ENCODE measurements at regions not wholly inside any gene's neighbourhood (a gene's known extent, or its start where the extent isn't known, plus 50 kb on each side); places are given as distances from the start of the nearest gene placed in this dataset.
"Not testable (repeated sequence)": the region's sequence is repeated elsewhere in the genome, so short reads cannot be mapped to it uniquely, and the experiment has no call there.

DNA sequence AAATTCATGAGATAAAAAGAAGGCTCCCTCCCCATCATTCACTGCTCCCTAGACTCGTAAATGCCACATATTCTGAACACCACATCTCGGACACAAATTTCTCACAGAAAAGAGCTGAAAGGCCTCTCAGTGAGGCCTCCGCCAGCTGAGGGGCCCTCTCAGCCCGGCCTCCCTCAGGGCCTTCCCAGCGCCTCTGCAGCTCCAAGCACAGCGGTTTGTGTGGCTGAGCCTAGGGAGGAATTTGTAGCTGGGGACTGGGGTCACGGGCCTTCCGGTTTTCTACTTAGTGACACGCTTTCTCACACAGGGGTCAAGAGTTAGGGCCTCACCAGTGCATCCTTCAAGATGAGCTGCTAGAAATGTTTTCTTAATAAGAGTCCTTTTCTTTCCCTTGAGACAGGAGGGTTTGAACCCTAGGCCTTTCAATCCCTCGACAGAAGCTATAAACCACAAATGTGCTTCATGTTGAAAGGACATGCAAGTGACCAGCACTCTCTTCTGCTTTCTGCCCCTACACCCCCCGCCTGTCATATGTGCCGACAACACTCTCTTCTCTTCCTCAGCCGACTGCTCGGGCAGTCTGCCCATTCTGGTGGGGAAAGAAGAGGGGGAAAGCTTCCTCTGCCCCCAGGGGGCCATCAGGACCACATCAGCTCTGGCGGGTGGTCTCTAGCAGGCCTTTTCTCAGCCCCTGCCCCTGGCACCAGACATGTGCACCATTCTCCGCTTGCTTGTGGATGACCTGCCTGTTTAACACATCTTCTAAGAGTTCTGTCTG is 104.9 kb downstream of the CHIC2 start:
- no peak for DNase-seq (ENCODE audit: low spot score)

DNA sequence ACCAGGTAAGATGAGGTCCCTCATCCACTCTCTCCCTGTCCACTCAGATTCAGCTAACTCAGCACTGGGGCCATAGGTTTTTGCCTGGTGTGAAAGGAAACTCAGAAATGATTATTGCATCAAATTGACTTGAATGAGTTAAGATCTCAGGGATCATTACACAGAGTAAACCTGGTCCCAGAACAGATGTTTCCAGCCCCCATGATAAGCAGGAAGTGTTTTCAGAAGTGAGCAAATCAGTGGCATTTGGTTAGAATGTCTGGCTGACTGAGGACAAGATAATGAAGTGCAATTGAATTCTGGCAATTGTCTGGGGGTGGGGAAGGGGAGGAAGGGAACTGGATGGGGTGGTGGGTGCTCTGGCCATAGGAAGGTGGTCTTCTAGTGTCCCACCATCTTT is 108.0 kb downstream of the CHIC2 start:
- no peak for DNase-seq (ENCODE audit: low spot score)

DNA sequence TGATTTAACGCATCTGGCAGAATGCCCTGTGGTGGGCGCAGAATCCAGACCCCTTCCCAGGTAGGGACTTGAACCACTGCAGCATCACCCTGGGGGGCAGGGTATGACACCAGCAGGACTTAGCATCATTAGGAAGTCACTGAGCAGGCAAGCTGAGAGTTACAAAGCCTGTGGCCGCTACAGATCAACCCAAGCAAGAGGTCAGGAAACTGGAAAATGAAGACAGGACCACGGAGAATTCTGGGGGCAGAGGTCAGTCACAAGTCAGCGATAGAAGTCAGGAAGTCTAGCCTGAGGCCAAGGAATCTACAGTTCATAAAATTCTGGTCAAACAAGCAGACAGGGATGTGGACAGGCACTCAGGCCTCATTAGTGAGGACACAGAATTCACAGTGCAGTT is 108.4 kb downstream of the CHIC2 start:
- no peak for DNase-seq (ENCODE audit: low spot score)

DNA sequence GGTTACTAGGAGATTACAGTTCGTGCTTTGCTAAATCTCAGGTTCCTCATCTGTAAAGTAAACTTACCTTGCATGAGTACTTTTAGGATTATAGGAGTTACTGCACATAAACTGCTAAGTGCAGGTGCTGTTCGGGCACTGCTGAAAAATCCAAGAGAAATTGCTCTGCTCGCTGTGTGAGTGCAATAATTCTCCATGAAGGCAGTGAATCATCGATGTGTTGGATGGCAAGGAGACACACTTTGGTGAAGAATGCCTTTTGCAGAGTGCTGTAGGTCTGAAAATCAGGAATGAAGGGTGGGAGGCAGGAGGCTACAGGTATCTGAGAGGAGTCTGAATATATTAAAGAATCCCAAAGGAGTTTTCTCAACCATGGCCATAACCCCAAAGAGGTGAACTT is 113.0 kb downstream of the CHIC2 start:
- DNase-seq (ENCODE audit: low spot score): no peak

DNA sequence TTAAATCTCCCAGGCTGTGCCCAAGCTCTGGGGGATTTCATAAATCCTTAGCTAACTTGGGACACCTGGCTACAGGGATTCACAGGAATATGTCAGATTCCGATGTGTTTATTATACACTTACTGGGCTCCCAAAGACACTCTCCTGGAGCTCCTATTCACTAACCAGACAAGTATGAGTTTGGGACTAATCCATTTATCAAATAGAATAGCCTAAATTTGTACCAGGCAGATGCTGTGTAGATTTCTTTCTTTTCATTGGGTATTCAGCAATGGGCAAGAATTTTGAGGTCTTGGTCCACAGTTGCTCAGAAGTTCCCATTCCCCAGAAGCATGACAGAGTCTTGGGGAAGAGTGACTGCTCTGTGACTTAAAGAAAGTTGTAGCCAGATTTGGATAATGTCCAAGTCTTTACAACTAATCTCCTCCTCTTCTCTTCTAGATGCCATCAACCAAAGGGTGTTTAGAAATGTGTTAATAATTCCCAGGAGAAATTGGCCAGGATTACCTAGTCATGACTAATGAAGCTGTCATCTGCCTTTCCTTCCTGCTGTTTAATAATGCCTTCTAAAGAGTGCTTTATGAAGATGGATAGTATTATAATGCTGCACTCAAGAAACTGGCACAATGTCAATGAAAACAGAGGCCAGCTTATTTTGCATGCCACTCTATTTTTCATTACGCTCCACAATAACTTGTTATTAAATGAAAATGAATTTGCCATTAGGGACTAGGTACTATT is 120.9 kb downstream of the CHIC2 start:
- no peak for DNase-seq (ENCODE audit: low spot score)

DNA sequence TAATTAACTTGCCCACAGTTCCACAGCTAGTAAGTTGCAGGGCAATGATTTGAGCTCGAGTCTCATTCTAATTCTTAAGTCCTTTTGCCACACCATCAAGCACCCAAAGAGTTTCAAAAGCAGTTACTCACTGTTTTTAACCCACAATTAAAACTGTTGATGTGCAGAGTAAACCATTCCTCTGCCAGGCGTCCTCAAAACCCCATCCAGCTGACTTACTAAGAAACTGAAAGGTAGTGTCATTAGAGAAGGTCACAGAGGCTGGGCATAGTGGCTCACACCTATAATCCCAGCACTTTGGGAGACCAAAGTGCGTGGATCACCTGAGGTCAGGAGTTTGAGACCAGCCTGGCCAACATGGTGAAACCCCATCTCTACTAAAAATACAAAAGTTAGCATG is 121.7 kb downstream of the CHIC2 start:
- no peak for DNase-seq (ENCODE audit: low spot score)

DNA sequence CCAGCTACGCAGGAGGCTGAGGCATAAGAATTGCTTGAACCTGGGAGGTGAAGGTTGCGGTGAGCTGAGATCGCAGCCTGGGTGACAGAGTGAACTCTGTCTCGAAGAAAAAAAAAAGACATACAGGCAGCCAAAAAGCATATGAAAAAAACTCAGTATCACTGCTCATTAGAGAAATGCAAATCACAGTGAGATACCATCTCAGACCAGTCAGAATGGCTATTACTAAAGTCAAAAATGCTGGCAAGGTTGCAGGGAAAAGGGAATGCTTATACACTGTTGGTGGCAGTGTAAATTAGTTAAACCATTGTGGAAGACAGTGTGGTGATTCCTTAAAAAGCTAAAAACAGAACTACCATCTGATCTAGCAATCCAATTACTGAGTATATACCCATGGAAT is 123.1 kb downstream of the CHIC2 start:
- no peak for DNase-seq (ENCODE audit: low spot score)

DNA sequence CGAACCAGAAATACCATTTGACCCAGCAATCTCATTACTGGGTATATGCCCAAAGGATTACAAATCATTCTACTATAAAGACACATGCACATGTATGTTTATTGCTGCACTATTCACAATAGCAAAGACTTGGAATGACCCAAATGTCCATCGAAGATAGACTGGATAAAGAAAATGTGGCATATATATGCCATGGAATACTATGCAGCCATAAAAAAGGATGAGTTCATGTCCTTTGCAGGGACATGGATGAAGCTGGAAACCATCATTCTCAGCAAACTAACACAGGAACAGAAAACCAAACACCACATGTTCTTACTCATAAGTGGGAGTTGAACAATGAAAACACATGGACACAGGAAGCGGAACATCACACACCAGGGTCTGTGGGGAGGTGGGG is 124.5 kb downstream of the CHIC2 start:
- not testable (repeated sequence) for DNase-seq (ENCODE audit: low spot score)

DNA sequence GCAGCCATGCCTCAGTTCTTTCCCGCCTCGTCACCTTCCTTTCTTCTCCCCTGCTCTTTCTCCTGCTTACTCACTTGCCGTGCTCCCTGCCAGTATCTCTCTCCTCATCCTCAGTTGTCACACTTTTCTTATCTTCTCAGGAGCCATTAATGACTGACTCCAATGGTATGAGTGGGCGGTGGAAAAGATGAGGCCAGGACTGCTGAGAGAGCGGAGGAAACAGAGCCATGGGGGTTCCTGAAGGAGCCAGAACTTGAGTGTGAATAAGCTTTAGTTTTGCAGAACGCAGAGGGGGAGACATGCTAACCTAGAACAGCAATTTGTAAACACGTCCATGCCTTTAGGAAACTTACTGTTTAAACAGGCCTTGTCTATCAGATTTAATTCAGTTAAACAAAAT is 126.5 kb downstream of the CHIC2 start:
- no peak for DNase-seq (ENCODE audit: low spot score)

DNA sequence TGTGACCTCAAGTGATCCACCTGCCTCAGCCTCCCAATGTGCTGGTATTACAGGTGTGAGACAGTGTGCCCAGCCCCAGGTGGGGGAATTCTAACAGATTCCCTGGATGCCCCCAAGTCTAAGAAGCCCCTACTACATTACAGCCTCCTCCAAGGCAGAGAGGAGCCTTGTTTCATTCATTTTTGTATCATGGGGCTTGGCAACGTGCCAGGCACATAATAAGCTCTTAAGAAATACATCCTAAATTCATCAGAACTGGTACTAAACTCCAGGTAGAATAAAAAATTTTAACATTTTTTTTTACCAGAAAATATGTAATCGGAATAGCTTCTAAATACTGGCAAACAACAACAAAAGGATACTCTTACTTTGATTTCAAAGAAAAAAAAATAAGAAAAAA is 127.1 kb downstream of the CHIC2 start:
- DNase-seq (ENCODE audit: low spot score): no peak

DNA sequence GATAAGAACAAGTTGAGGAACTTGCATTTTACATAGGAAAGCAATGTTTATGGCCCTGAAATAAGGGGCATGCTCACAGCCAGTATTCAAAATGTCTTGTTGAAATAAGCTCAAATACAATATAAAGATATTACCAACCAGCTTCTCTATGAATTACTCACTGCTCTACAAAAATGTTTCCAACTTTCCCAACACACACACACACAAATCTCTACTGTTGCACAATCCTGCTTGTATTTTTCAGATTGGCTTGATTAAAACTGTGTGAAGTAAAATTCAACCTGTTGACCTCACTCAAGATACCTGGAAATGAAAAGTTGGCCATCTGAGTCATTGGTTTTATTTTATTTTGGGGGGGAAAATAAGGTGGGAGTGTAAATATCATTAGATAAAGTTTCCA is 128.6 kb downstream of the CHIC2 start:
- DNase-seq (ENCODE audit: low spot score): no peak

DNA sequence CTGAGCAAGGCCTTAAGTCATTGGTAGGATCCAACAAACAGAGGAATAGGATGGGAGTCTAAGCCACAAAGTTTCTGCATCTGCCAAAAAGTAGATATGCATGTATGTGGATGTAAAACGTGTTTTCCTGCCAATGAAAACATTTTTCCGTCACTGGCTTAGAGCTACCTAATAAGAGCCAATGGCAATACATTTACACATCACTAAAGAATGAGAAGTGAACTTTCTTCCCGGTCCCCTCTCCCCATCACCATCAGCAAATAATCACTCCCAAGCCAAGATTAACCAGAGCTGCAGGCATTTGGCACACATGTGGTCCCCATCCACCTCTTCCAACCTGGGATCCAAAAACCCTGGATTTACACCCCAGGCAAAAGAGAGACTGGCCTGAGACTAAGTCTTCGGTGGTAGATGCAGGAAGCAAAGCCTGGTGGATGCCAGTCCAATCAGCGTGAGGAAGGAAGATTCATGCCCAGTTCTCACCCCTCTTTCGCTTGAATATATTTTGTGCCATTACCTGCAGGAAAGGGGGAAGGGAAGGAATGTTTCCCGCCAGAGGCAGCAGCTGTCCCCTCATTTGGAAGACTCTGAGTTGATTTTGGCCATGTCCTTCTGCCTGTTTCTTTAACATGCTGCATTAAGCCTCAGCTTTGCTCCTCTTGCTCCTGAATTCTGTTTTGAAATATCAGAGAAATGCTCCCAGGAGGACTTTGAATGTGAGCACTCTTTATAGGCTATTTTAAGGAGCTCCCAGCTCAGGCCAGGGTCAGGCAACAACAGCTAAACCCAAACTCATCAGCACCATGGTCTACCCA is 131.4 kb downstream of the CHIC2 start:
- DNase-seq (ENCODE audit: low spot score): no peak

DNA sequence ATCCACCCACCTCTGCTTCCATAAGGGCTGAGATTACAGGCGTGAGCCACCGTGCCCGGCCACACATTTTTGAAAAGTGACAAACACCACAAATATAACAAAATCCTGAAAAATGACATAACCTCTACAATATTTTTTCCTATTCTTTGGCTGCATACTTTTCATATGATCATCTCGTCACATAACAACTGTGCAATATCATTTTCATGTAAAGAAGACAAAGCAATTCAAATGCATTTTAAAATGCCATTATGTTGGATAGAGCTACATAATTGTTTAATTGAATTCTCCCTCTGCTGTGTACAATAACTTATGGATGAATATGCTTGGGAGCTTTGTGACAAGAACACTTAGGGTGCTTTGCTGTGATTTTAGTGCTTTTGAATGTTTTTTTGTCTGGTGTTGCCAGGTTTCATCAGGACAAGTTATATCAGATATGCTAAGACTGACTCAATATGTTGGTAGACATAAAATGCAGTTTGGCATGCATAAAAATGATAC is 132.9 kb downstream of the CHIC2 start:
- no peak for DNase-seq (ENCODE audit: low spot score)

DNA sequence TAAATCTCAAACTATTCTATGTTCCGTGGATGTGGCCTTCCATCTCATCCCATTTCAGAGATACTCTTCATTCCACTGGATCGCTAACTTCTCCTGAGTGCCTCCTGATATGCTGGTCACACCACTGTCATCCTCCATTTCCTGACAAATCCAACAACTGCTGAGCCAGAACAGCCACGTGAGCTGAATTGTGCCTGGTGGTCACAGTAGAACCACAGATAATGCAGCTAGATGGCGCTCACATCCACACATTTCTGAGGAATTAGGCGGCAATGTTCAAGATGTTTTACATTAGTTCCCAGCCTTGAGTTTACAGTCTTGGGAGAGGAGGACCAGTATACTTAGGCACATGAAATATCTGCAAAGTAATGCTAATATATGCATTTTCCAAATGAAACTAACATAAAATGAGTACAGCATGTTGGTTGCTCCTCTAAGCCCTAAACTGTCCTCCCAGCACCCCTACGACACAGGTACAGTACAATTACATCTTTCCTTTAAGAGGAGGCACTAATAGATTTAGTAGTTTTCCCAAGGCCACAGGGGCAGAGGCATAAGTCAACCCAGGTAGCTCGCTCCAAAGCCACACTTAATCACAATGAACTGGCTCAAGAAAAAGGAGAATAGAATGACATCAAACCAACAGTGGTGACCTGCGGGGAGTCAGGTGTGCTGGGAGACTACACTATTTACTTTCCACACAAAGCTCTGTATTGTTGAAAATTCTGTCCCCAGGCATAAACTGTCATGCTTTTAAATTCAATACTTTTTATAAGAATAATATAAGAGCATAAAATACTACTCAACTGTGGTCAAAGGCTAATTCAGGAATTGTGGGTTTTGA is 134.2 kb downstream of the CHIC2 start:
- peak; percentile 80 for DNase-seq (ENCODE audit: low spot score)

DNA sequence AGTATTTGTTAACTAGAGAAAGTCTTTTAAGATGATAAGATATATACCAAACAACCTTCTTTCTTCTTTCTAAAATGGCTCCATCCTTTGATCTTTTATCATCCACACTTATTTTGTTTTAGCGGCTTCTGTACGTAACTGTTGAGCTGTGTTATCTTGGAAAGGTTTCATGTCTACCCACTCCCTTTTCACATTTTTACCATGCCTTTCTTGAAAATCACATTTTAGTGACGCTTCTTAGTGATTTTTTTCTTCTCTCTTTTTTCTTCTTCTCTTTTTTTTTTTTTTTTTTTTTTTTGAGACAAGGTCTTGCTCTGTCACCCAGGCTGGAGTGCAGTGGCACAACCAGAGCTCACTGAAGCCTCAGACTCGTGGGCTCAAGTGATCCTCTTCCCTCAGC is 135.1 kb downstream of the CHIC2 start:
- no peak for DNase-seq (ENCODE audit: low spot score)

DNA sequence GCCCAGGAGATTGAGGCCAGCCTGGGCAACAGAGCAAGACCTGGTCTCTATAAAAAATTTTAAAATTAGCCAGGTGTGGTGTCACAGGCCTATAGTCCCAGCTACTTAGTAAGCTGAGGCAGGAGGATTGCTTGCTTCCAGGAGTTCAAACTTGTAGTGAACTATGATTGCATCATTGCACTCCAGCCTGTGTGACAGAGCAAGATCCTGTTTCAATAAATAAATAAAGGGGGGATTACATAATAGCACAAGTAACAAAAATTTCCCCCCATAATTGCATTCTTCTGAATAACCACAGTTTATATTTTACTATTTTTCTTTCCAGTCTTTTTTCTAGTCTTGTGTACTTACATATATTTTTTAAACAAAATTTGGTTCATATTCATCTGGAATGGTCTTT is 135.6 kb downstream of the CHIC2 start:
- DNase-seq (ENCODE audit: low spot score): no peak

DNA sequence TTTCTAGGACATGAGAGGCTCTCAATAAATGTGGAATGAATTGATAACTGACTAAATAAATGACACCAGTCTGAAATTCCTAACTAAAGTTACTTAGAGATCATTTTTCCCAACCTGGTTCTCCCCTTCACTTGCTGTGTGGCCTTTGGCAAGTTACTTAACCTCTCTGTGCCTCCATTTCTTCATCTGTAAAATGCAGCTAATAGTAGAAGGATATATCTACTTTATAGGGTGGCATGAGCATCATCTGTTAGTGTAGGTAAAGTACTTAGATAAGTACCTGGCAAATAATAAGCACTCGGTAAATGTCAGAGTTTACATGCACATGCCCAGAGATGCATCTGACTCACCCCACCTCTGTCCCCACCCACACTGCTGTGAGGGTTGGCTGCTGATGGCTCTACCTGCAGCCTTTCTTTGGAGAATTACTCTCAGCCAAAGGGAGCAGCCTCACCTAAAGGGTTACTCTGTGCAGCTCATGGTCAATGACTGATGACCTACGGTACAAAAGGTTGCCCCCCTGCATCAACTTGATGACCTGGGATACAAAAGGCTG is 139.3 kb downstream of the CHIC2 start:
- DNase-seq (ENCODE audit: low spot score): no peak

DNA sequence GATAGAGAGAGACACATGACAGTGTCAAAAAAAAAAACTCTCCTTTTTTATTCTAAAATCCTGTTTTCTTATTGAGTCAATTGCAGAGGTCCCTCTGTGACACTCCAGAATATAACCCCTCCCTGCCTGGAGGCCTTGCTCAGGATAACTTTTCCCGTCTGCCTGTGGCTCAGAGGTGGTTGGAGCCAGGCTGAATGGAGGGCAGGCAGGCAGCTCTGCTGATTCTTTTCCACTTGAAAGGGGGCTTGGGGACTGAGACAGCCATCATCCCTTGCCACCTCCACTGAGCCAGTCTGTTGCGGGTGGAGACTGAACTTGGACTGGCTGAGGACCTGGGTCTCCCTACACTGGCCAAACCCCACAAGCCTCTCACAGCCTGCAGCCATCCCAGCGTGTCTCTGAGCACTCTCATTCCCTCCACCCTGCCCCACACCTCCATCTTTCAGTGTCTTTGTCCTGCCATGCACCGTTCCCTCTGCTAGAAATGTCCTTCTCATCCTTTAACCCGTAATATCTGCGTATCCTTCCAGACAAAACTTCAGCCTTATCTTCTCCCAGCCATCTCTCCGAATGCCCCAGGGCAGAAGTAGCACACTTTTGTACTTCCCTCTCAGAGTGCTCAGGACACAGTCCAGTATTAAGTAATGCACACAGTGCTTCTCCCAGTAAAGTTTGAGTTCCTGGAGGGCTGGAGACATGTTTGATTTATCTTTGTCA is 139.9 kb downstream of the CHIC2 start:
- DNase-seq (ENCODE audit: low spot score): no peak

DNA sequence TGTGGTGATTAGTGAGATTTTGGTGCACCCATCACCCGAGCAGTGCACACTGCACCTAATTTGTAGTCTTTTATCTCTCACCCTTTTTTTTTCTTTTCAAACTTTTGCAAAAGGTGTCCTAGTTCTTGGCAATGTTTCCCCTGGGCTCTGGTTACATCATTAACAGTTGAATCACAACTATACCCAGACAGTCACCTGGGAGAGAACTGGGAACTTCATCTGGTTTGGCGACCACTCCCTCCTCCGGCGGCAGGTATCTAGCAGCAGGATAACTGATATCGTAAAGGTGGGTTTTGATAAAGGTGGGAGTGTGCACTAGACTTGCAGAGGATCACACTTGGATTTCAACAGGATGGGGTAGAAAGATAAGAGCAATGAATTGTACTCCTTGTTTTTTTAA is 140.5 kb downstream of the CHIC2 start:
- DNase-seq (ENCODE audit: low spot score): no peak

DNA sequence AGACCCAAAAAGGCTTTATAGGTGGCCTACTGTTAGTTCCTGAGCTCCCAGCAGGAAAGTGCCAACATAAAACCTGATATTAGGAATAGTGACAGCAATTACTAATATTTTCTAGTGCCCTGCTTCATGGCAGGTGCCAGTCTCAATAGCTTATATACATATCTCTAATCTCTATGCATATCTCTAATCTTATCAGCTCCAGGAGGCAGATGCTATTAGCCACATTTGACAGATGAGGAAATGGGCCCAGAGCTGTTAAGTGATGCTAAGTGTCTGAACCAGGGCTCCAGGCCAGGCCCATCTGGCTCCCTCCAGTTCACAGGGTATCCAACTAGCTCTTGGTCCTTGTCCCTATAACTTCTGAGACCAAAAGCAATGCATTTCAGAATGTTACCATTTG is 142.5 kb downstream of the CHIC2 start:
- DNase-seq (ENCODE audit: low spot score): no peak

DNA sequence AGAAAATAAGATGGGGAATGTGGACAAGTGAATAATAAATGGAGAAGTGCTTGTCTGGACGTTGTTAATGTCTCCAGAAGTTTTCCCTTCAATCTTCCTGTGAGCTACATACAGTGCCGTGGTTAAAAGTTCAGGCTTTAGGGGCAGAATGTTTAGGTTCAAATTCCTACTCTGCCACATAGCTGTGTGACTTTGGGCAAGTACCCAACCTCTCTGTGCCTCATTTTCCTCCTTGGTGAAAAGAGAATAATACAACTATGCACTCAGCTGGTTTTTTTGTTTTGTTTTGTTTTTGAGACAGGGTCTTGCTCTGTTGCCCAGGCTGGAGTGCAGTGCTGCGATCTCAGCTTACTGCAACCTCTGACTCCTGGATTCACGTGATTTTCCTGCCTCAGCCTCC is 143.5 kb downstream of the CHIC2 start:
- DNase-seq (ENCODE audit: low spot score): no peak
